ENCODE measurements at regions not wholly inside any gene's neighbourhood (a gene's known extent, or its start where the extent isn't known, plus 50 kb on each side); places are given as distances from the start of the nearest gene placed in this dataset.
"Not testable (repeated sequence)": the region's sequence is repeated elsewhere in the genome, so short reads cannot be mapped to it uniquely, and the experiment has no call there.

- no peak for DNase-seq (ENCODE audit: low read depth in 3 of 3)
These were observed 299.9 kb downstream of the BRD1 start for GRCh38 chr22:49527611-49528419.

GRCh38 chr22:49525801-49526535 is 301.7 kb downstream of the BRD1 start:
- DNase-seq (ENCODE audit: low read depth in 3 of 3), result no peak

GRCh38 chr22:49525360-49525759 is 302.3 kb downstream of the BRD1 start:
- no peak for DNase-seq (ENCODE audit: low read depth in 3 of 3)

- no peak for DNase-seq (ENCODE audit: low read depth in 3 of 3)
These were observed 303.3 kb downstream of the BRD1 start for GRCh38 chr22:49524362-49524761.

GRCh38 chr22:49523374-49524008 is 304.2 kb downstream of the BRD1 start:
- no peak for DNase-seq (ENCODE audit: low read depth in 3 of 3)

- no peak for DNase-seq (ENCODE audit: low read depth in 3 of 3)
These were observed 304.9 kb downstream of the BRD1 start for GRCh38 chr22:49522582-49523373.

- DNase-seq (ENCODE audit: low read depth in 3 of 3), result no peak
These were observed 305.9 kb downstream of the BRD1 start for GRCh38 chr22:49521787-49522224.

- DNase-seq (ENCODE audit: low read depth in 3 of 3), result no peak
These were observed 308.4 kb downstream of the BRD1 start for GRCh38 chr22:49519117-49519737.

- DNase-seq (ENCODE audit: low read depth in 3 of 3), result no peak
These were observed 309.2 kb downstream of the BRD1 start for GRCh38 chr22:49518436-49518970.

GRCh38 chr22:49517667-49518185 is 309.9 kb downstream of the BRD1 start:
- DNase-seq (ENCODE audit: low read depth in 3 of 3), result no peak

- no peak for DNase-seq (ENCODE audit: low read depth in 3 of 3)
These were observed 310.5 kb downstream of the BRD1 start for GRCh38 chr22:49517211-49517610.

GRCh38 chr22:49515475-49515874 is 312.2 kb downstream of the BRD1 start:
- no peak for DNase-seq (ENCODE audit: low read depth in 3 of 3)

- no peak for DNase-seq (ENCODE audit: low read depth in 3 of 3)
These were observed 313.0 kb downstream of the BRD1 start for GRCh38 chr22:49514641-49515040.

GRCh38 chr22:49514211-49514610 is 313.5 kb downstream of the BRD1 start:
- DNase-seq (ENCODE audit: low read depth in 3 of 3), result no peak

- DNase-seq (ENCODE audit: low read depth in 3 of 3), result no peak
These were observed 314.3 kb downstream of the BRD1 start for GRCh38 chr22:49513358-49513851.

- no peak for DNase-seq (ENCODE audit: low read depth in 3 of 3)
These were observed 315.0 kb downstream of the BRD1 start for GRCh38 chr22:49512487-49513165.

GRCh38 chr22:49511393-49512189 is 316.1 kb downstream of the BRD1 start:
- not testable (repeated sequence) for DNase-seq (ENCODE audit: low read depth in 3 of 3)

GRCh38 chr22:49510718-49511117 is 317.0 kb downstream of the BRD1 start:
- DNase-seq (ENCODE audit: low read depth in 3 of 3), result no peak

- no peak for DNase-seq (ENCODE audit: low read depth in 3 of 3)
These were observed 318.7 kb downstream of the BRD1 start for GRCh38 chr22:49509016-49509415.
